GM18499 (cell line): ENCODE measurements at regions not wholly inside any gene's neighbourhood (a gene's known extent, or its start where the extent isn't known, plus 50 kb on each side); places are given as distances from the start of the nearest gene placed in this dataset.

Experiments used
- ATAC-seq: cut with Tn5 transposase; IDR thresholded peaks from one replicate; pipeline ENCODE4 v1.9.1; 2021; ENCODE audit warnings: moderate number of reproducible peaks; ENCODE audit not compliant: insufficient read depth, unreplicated experiment

GRCh38 chr2:111219285-111219684 is 98.6 kb downstream of the BCL2L11 start:
- peak; percentile 88 for ATAC-seq

GRCh38 chr2:111219734-111220505 is 99.2 kb downstream of the BCL2L11 start:
- no peak for ATAC-seq

- ATAC-seq: no peak
These were observed 100.2 kb downstream of the BCL2L11 start for GRCh38 chr2:111220962-111221361.

GRCh38 chr2:111221701-111222100 is 101.0 kb downstream of the BCL2L11 start:
- no peak for ATAC-seq

- ATAC-seq: no peak
These were observed 101.6 kb downstream of the BCL2L11 start for GRCh38 chr2:111222204-111222866.

- ATAC-seq: no peak
These were observed 105.1 kb downstream of the BCL2L11 start for GRCh38 chr2:111225856-111226255.

GRCh38 chr2:111226876-111227700 is 106.4 kb downstream of the BCL2L11 start:
- no peak for ATAC-seq

- no peak for ATAC-seq
These were observed 107.0 kb downstream of the BCL2L11 start for GRCh38 chr2:111227716-111228141.

- ATAC-seq: no peak
These were observed 111.0 kb downstream of the BCL2L11 start for GRCh38 chr2:111231532-111232252.

- no peak for ATAC-seq
These were observed 114.7 kb downstream of the BCL2L11 start for GRCh38 chr2:111235192-111236015.

GRCh38 chr2:111236025-111236424 is 115.3 kb downstream of the BCL2L11 start:
- no peak for ATAC-seq

- no peak for ATAC-seq
These were observed 117.6 kb downstream of the BCL2L11 start for GRCh38 chr2:111238296-111238695.

GRCh38 chr2:111239107-111239506 is 118.4 kb downstream of the BCL2L11 start:
- peak; percentile 83 for ATAC-seq

GRCh38 chr2:111239581-111240249 is 119.0 kb downstream of the BCL2L11 start:
- no peak for ATAC-seq

GRCh38 chr2:111243295-111243694 is 122.6 kb downstream of the BCL2L11 start:
- no peak for ATAC-seq

GRCh38 chr2:111244864-111245263 is 124.2 kb downstream of the BCL2L11 start:
- no peak for ATAC-seq

- ATAC-seq: no peak
These were observed 125.9 kb downstream of the BCL2L11 start for GRCh38 chr2:111246620-111247061.

GRCh38 chr2:111247491-111247890 is 126.8 kb downstream of the BCL2L11 start:
- ATAC-seq: no peak

- ATAC-seq: no peak
These were observed 129.1 kb downstream of the BCL2L11 start for GRCh38 chr2:111249806-111250205.
